Muscle of leg (tissue), 3 donors: ENCODE measurements at regions not wholly inside any gene's neighbourhood (a gene's known extent, or its start where the extent isn't known, plus 50 kb on each side); places are given as distances from the start of the nearest gene placed in this dataset.
"Not testable (repeated sequence)": the region's sequence is repeated elsewhere in the genome, so short reads cannot be mapped to it uniquely, and the experiment has no call there.

ENCODE experiments used
- DNase-seq: peaks from one replicate; pipeline ENCODE4 v3.0.0; 2013
- H3K27ac ChIP-seq: one replicate; pipeline ENCODE4 v1.5.1; 2013; ENCODE audit warnings: mild to moderate bottlenecking, low read length, control low read depth
- H3K27me3 ChIP-seq: one replicate; pipeline ENCODE4 v1.6.1; 2013; ENCODE audit warnings: low read length; ENCODE audit not compliant: control insufficient read depth, insufficient read depth
- H3K36me3 ChIP-seq: one replicate; pipeline ENCODE4 v1.6.1; 2013; ENCODE audit warnings: low read length; ENCODE audit not compliant: control insufficient read depth, insufficient read depth
- H3K4me1 ChIP-seq: one replicate; pipeline ENCODE4 v1.6.1; 2013; ENCODE audit warnings: low read length; ENCODE audit not compliant: control insufficient read depth, insufficient read depth
- H3K4me3 ChIP-seq: one replicate; pipeline ENCODE4 v1.5.1; 2013; ENCODE audit warnings: low read length, control low read depth
- H3K9me3 ChIP-seq: replicated peaks from 2 replicates; pipeline ENCODE4 v1.6.1; 2013; ENCODE audit warnings: low read depth, low read length; ENCODE audit not compliant: control insufficient read depth
- WGBS: methylation state at CpG from one replicate; pipeline ENCODE4 v1.1.5; 2013; ENCODE audit warnings: missing lambda C conversion rate; ENCODE audit not compliant: insufficient coverage; 5-methylcytosine and 5-hydroxymethylcytosine counted together

GRCh38 chr17:68141050-68141449 lies 105.5 kb downstream of the KPNA2 start:
- no CpG with 5 or more reads among the region's 3 CpGs for WGBS
- Histone ChIP-seq H3K27ac (no peak overlapping the region), H3K9me3 (no peaks in the 10 kb centered on the region), H3K36me3 (no peaks in the 10 kb centered on the region), H3K27me3 (no peaks in the 10 kb centered on the region), H3K4me3 (no peak overlapping the region), H3K4me1 (no peaks in the 10 kb centered on the region)
- DNase-seq = no peak

GRCh38 chr17:68142595-68142994 lies 105.2 kb upstream of the AMZ2 start:
- Histone ChIP-seq H3K27ac (no peak overlapping the region), H3K4me1 (no peaks in the 10 kb centered on the region), H3K27me3 (no peaks in the 10 kb centered on the region), H3K36me3 (no peaks in the 10 kb centered on the region), H3K4me3 (no peak overlapping the region), H3K9me3 (no peaks in the 10 kb centered on the region)
- no peak for DNase-seq
- no CpG with 5 or more reads among the region's 1 CpG for WGBS

DNA sequence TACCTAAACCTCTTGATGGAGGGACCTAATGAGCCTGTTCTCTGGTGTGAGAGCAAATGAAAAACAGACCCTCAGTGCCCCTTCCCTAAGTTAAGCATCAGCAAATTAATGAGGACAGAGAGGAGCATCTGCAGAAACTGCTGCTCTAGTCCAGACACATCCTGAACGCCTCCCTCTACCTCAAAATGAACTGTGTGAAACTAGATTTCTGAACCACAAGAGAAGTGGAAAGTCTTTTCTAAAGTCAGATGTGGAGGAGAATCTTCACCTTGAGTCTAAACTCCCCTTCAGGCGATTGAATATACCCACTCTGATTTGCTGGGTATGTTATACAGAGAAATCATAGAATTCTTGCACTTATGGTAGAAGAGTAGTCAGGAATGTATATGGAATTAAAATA lies 104.4 kb upstream of the AMZ2 start:
- H3K4me1 ChIP-seq = no peaks in the 10 kb centered on the region
- no peak for DNase-seq
- no peaks in the 10 kb centered on the region for H3K27me3 ChIP-seq
- no CpG with 5 or more reads among the region's 2 CpGs for WGBS
- no peak overlapping the region for H3K27ac ChIP-seq
- no peak overlapping the region for H3K4me3 ChIP-seq
- no peaks in the 10 kb centered on the region for H3K36me3 ChIP-seq
- no peaks in the 10 kb centered on the region for H3K9me3 ChIP-seq

DNA sequence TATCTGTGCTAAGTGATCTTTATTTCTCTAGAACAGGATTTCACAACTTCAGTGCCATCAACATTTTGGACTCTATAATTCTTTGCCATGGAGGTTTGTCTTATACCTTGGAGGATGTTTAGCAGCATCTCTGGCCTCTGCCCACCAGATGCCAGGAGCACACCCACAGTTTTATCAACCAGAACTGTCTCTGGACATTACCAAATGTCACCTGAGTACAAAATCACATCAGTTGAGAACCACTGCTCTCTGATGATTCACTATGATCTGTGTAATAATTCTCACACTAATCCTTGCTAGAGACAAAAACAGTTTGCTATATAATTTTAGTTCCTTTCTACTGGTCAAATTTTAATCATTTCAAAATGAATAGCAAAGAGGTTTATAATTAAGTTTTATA lies 102.8 kb upstream of the AMZ2 start:
- no peaks in the 10 kb centered on the region for H3K36me3 ChIP-seq

GRCh38 chr17:68148936-68149335 lies 98.9 kb upstream of the AMZ2 start:
- Histone ChIP-seq H3K27ac (no peak overlapping the region), H3K36me3 (no peaks in the 10 kb centered on the region), H3K4me1 (no peaks in the 10 kb centered on the region), H3K9me3 (no peaks in the 10 kb centered on the region), H3K27me3 (no peaks in the 10 kb centered on the region), H3K4me3 (no peak overlapping the region)
- DNase-seq = no peak
- 96% methylated on average over 3 of the region's 3 CpGs for WGBS

More for the DNA sequence above, 102.8 kb upstream of the AMZ2 start:
- no peaks in the 10 kb centered on the region for H3K9me3 ChIP-seq
- no peaks in the 10 kb centered on the region for H3K27me3 ChIP-seq
- H3K27ac ChIP-seq = no peak overlapping the region
- no peak for DNase-seq
- H3K4me1 ChIP-seq = no peaks in the 10 kb centered on the region
- no peak overlapping the region for H3K4me3 ChIP-seq

DNA sequence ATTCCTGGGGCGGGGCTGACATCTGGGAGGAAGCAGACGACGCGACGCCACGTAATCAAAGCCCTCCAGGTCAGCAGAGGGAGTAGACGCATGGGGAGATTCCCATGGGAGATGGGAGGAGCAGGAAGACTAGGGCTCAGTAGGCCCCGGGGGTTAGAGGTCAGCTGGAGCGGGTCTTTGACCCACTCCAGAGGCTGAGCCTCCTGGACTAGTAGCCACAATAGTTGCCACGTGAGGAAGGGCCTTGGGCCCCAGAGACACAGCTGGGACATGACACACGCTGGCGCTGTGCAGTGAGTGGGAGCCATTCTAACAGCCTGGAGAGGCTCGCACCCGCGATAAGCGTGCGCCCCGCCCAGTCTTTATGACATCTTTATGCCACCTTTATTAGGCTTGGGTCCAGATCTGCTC lies 95.7 kb upstream of the AMZ2 start:
- 77% methylated on average over 12 of the region's 18 CpGs for WGBS
- Histone ChIP-seq H3K36me3 (no peaks in the 10 kb centered on the region), H3K27ac (no peak overlapping the region), H3K4me3 (no peak overlapping the region), H3K9me3 (no peaks in the 10 kb centered on the region), H3K27me3 (no peaks in the 10 kb centered on the region), H3K4me1 (no peaks in the 10 kb centered on the region)
- no peak for DNase-seq

- Histone ChIP-seq H3K4me3 (no peak overlapping the region), H3K4me1 (no peaks in the 10 kb centered on the region), H3K27ac (no peak overlapping the region), H3K9me3 (no peaks in the 10 kb centered on the region), H3K36me3 (no peaks in the 10 kb centered on the region), H3K27me3 (no peaks in the 10 kb centered on the region)
- 100% methylated on average over 1 of the region's 5 CpGs for WGBS
- no peak for DNase-seq
These were observed 92.2 kb upstream of the AMZ2 start for GRCh38 chr17:68155692-68156091.

GRCh38 chr17:68161644-68162428 lies 86.0 kb upstream of the AMZ2 start:
- no peaks in the 10 kb centered on the region for H3K9me3 ChIP-seq
- 75% methylated on average over 4 of the region's 12 CpGs for WGBS
- H3K4me3 ChIP-seq = no peak overlapping the region
- DNase-seq = no peak
- H3K36me3 ChIP-seq = no peaks in the 10 kb centered on the region
- H3K4me1 ChIP-seq = no peaks in the 10 kb centered on the region
- H3K27me3 ChIP-seq = no peaks in the 10 kb centered on the region
- no peak overlapping the region for H3K27ac ChIP-seq

- H3K36me3 ChIP-seq, H3K27me3 ChIP-seq, H3K27ac ChIP-seq, H3K4me1 ChIP-seq, H3K4me3 ChIP-seq, DNase-seq, H3K9me3 ChIP-seq: not testable (repeated sequence)
- WGBS = 100% methylated on average over 1 of the region's 9 CpGs
These were observed 79.3 kb upstream of the AMZ2 start for GRCh38 chr17:68168273-68169164.

GRCh38 chr17:68169165-68169821 lies 78.5 kb upstream of the AMZ2 start:
- H3K36me3 ChIP-seq, H3K4me1 ChIP-seq, H3K27ac ChIP-seq, H3K27me3 ChIP-seq, H3K4me3 ChIP-seq, H3K9me3 ChIP-seq, DNase-seq: not testable (repeated sequence)
- WGBS = 84% methylated on average over 34 of the region's 42 CpGs
